ENCODE measurements at regions not wholly inside any gene's neighbourhood (a gene's known extent, or its start where the extent isn't known, plus 50 kb on each side); places are given as distances from the start of the nearest gene placed in this dataset.

- TF ChIP-seq POLR2A (IDR thresholded peaks at IDR 0.05; ENCODE audit: low read depth, low read length) (no peak), CTCF (IDR thresholded peaks at IDR 0.05; ENCODE audit: extremely low read depth in 1 of 2, insufficient read depth in 1 of 2, low read depth in 1 of 2, low read length in 2 of 2) (no peak), FOS (IDR thresholded peaks at IDR 0.05; ENCODE audit: borderline replicate concordance, insufficient read depth, low read length) (no peak), POLR2AphosphoS5 (IDR thresholded peaks at IDR 0.05; ENCODE audit: insufficient read depth, low read depth, low read length) (no peak), EZH2 (IDR thresholded peaks at IDR 0.05; ENCODE audit: borderline replicate concordance, low read depth, low read length, severe bottlenecking) (no peak), MYC (IDR thresholded peaks at IDR 0.05; ENCODE audit: low read depth, low read length) (no peak), GATA2 (IDR thresholded peaks at IDR 0.05; ENCODE audit: insufficient read depth, insufficient read length, low read depth, low read length) (no peak), JUN (IDR thresholded peaks at IDR 0.05; ENCODE audit: borderline replicate concordance, insufficient read depth, insufficient read length, low read depth) (no peak)
- TF ChIP-seq, protein P1, sequence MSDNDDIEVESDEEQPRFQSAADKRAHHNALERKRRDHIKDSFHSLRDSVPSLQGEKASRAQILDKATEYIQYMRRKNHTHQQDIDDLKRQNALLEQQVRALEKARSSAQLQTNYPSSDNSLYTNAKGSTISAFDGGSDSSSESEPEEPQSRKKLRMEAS (IDR thresholded peaks at IDR 0.05; ENCODE audit: insufficient read depth, insufficient read length): no peak
Measured at GRCh38 chr10:36117231-36117630, 475.1 kb upstream of the FZD8 start.

Data from endothelial cell of umbilical vein (primary cell).